ENCODE measurements at regions not wholly inside any gene's neighbourhood (a gene's known extent, or its start where the extent isn't known, plus 50 kb on each side); places are given as distances from the start of the nearest gene placed in this dataset.
"Not testable (repeated sequence)": the region's sequence is repeated elsewhere in the genome, so short reads cannot be mapped to it uniquely, and the experiment has no call there.

DNA sequence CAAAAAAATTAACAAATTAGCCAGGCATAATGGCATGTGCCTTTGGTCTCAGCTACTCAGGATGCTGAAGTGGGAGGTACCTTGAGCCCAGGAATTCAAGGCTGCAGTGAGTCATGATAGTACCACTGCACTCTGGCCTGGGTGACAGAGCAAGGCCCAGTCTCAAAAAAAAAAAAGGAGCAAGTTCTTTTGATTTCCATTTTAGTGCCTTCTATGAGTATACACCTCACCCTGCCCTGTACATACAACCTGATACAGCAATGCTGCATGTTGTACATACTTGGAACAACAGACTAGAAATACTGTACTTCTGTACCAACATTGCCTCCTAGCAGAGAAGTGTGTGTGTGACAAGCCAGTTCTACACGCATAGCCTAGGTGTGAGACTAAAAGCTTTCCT, 97.3 kb upstream of the CARMIL1 start:
- DNase-seq (ENCODE audit: low read depth): no peak

- DNase-seq (ENCODE audit: low read depth): no peak
Measured at GRCh38 chr6:25186919-25187318, 92.3 kb upstream of the CARMIL1 start.

DNA sequence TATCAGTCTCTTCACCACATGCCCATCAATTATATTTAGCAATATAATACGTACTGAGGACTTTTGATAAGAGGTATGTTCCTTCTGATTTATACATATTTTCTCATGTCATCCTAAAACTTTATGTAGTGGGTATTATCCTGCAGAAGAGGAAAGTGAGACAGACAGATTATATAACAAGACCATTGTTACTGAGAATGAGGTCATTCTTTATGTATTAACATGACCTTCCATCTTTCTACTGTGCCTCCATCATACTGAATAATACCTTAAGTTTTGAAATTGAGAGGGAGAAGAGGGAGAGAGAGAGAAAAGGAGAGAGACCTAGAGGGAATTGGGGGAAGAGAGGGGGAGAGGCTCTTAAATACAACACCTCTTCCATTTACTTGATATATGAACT, 90.9 kb upstream of the CARMIL1 start:
- no peak for DNase-seq (ENCODE audit: low read depth)

- DNase-seq (ENCODE audit: low read depth): peak; percentile 95
Measured at GRCh38 chr6:25192590-25193459, 86.3 kb upstream of the CARMIL1 start.

GRCh38 chr6:25193460-25194171, 85.6 kb upstream of the CARMIL1 start:
- peak; percentile 95 for DNase-seq (ENCODE audit: low read depth)

GRCh38 chr6:25194172-25194678, 84.9 kb upstream of the CARMIL1 start:
- peak; percentile 66 for DNase-seq (ENCODE audit: low read depth)

GRCh38 chr6:25196464-25196863, 82.7 kb upstream of the CARMIL1 start:
- no peak for DNase-seq (ENCODE audit: low read depth)

GRCh38 chr6:25197111-25197510, 82.1 kb upstream of the CARMIL1 start:
- no peak for DNase-seq (ENCODE audit: low read depth)

DNA sequence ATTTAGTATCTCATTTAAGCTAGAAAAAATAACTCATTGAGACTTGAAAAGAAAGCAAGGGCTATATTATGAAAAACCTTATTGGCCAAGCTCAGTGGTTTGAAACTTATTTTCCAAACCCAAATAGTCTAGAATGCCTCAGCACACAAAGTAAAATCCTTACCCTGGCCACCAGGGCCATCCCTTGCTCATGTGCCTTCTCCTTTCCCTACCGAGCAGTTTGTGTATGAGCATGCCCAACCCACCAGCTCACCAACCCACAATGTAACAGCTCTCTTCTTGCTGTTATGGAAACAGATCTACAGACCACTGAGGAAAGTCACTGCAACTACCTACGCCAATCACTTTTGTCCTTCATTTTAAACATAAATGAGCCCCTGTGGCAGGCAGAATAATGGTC, 79.6 kb upstream of the CARMIL1 start:
- DNase-seq (ENCODE audit: low read depth): no peak

DNA sequence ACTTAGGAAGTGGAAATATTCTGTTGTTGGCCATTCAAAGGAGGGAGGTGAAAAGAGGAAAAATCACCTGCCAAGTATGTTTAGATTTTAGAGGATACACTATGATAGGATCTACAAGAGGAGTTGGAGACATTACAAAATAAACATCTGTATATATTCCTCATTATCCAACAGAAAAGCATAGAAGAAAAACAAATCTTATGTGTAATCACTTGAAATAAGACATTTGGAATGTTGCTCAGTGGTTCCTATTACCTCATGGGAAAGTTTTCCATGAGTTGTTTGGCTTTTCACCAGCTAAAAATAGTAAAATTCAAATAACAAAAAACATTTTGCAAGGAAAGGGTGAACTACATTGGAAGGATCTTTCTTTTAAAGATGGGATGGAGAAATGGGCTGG, 76.7 kb upstream of the CARMIL1 start:
- peak; percentile 67 for DNase-seq (ENCODE audit: low read depth)

DNA sequence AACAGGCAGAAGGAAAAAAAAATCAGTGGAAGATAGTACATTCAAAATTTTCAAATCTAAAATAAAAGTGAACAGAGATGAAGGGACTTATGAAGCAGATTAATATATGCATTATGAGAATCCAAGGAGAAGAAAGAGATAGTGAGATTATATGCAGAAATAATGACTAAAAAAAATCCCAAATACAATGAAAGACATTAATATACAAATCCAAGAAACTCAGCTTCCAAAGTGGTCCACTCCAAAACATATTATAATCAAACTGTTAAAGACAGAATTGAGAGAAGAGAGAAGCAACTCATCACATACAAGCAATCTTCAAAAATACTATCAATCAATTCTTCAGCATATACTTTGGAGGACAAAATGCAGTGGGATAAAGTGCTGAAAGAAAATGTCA, 73.5 kb upstream of the CARMIL1 start:
- DNase-seq (ENCODE audit: low read depth): no peak

DNA sequence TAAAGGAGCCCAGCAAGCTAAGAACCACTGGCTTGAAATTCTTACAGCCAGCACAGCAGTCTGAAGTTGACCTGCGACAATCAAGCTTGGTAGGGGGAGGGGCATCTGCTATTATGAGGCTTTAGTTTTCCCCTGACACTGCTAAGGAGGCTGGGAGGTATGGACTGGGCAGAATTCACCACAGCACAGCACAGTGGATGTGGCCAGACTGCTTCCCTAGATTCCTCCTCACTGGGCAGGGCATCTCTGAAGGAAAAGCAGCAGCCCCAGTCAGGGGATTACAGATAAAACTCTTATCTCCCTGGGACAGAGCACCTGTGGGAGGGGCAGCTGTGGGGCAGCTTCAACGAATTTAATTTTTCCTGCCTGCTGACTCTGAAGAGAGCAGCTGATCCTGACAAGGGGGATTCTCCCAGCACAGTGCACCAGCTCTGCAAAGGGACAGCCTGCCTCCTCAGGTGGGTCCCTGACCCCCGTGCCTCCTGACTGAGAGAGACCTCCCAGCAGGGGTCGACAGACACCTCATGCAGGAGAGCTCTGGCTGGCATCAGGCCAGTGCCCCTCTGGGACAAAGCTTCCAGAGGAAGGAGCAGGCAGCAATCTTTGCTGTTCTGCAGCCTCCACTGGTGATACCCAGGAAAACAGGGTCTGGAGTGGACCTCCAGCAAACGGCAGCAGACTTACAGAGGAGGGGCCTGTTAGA, 71.6 kb upstream of the CARMIL1 start:
- DNase-seq (ENCODE audit: low read depth): not testable (repeated sequence)

GRCh38 chr6:25215881-25216280, 63.3 kb upstream of the CARMIL1 start:
- peak; percentile 36 for DNase-seq (ENCODE audit: low read depth)

- no peak for DNase-seq (ENCODE audit: low read depth)
Measured at GRCh38 chr6:25217302-25217701, 61.9 kb upstream of the CARMIL1 start.

- DNase-seq (ENCODE audit: low read depth): no peak
Measured at GRCh38 chr6:25217829-25218228, 61.3 kb upstream of the CARMIL1 start.

GRCh38 chr6:25218346-25218745, 60.8 kb upstream of the CARMIL1 start:
- no peak for DNase-seq (ENCODE audit: low read depth)

DNA sequence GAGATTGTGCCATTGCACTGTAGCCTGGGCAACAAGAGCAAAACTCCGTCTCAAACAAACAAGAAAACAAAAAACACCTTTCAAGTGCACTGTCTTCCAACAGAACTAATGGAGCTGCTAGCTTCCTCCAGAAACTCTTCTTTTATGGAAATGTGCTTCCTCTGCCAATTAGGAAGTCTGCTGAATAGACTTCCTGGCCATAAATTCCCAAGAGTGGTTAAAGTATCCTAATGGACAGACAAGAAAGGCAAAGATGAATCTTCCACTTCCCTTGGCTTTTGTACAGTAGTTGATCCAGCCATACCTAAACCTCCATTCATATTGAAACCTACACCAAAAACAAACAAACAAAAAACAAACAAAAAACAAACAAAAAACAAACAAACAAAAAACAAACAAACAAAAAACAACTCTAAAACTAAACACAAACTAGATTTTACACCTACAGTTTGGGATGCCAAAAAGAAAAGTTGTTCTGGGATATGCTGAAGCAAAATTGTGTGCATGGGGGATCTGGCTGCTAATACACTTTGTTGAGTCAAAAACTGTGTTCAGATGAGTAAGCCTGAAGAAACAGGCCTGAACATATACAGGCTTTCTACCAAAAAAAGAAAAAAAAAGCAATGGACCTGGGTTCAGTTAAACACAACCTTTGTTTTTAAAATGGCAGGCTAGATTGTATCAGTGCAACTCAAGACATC, 59.8 kb upstream of the CARMIL1 start:
- no peak for DNase-seq (ENCODE audit: low read depth)

DNA sequence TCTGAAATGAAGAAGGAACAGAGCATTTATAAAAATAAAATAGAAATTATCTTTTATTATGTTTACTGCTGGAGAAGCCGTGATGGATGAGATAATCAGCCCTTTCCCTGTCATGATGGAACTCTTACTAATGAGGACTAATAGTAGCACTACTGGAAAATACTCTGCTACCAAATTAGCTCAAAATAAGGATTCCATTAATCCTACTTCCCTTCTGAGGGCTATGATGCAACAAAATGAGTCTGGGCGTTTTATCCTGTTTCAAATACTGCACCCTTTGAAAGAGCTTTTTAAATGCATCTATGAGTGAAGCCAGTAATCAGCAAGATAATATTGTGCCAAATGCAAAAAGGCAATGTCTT, 59.3 kb upstream of the CARMIL1 start:
- no peak for DNase-seq (ENCODE audit: low read depth)

- DNase-seq (ENCODE audit: low read depth): no peak
Measured at GRCh38 chr6:25220857-25221256, 58.3 kb upstream of the CARMIL1 start.

DNA sequence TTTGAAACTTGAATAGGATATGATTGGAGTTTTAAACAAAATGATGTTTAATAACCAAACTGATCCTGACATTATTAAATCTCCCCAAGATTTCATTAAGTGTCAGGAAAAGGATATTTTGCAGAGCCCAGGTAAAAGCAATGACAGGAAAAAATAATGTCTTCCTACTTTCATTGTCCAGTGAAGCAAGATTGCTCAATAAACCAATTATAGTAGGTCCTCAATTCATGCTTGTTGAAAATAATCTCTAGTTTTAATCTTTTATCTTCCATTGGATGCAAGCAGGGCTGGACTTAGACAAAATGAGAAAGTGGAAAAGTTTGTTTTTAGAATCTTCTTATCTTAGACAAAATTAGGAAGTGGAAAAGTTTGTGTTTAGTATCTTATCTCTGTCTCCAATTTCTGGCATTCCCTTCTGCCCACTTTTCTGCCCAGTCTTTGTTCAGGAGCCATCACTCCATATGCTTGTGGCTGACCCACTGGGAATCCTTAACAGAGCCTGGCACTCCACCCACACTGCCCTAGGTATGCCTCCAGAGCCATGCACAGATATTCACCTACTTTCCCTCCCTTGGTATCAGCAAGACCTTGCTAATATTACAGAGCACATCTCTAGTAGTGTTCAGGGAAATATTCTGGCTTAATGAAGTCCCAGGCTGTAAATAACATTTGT, 57.0 kb upstream of the CARMIL1 start:
- no peak for DNase-seq (ENCODE audit: low read depth)

GRCh38 chr6:25223490-25223991, 55.6 kb upstream of the CARMIL1 start:
- DNase-seq (ENCODE audit: low read depth): peak; percentile 69

Data from iris pigment epithelial cell (primary cell).